BE2C (cell line): ENCODE measurements at regions not wholly inside any gene's neighbourhood (a gene's known extent, or its start where the extent isn't known, plus 50 kb on each side); places are given as distances from the start of the nearest gene placed in this dataset.

Source experiments
- DNase-seq: peaks from one replicate; pipeline ENCODE4 v3.0.0-alpha.2; 2020
- H3K27me3 ChIP-seq: fragments of 250-450 bp; sonication (Bioruptor Pico); 2 replicates; pipeline ENCODE4 v1.5.1; 2020; ENCODE audit warnings: mild to moderate bottlenecking
- H3K36me3 ChIP-seq: fragments of 250-450 bp; sonication (Bioruptor Pico); 2 replicates; pipeline ENCODE4 v1.5.1; 2020; ENCODE audit warnings: mild to moderate bottlenecking
- H3K4me1 ChIP-seq: fragments of 250-450 bp; sonication (Bioruptor Pico); 2 replicates; pipeline ENCODE4 v1.5.1; 2020
- H3K4me3 ChIP-seq: 2 replicates; pipeline ENCODE4 v1.5.1; 2011; ENCODE audit warnings: low read depth, low read length
- H3K9me3 ChIP-seq: fragments of 250-450 bp; sonication (Bioruptor Pico); 2 replicates; pipeline ENCODE4 v1.5.1; 2020
- TF ChIP-seq, protein P1 (sequence below): IDR thresholded peaks from 2 replicates; pipeline ENCODE4 v1.5.1; 2012; ENCODE audit warnings: mild to moderate bottlenecking, low read depth, low read length

GRCh38 chr18:73696698-73697097 is 450.9 kb downstream of the FBXO15 start:
- Histone ChIP-seq H3K9me3 (no peaks in the 10 kb centered on the region), H3K4me3 (no peak overlapping the region), H3K4me1 (no peaks in the 10 kb centered on the region), H3K36me3 (no peaks in the 10 kb centered on the region), H3K27me3 (no peaks in the 10 kb centered on the region)
- TF ChIP-seq, protein P1, sequence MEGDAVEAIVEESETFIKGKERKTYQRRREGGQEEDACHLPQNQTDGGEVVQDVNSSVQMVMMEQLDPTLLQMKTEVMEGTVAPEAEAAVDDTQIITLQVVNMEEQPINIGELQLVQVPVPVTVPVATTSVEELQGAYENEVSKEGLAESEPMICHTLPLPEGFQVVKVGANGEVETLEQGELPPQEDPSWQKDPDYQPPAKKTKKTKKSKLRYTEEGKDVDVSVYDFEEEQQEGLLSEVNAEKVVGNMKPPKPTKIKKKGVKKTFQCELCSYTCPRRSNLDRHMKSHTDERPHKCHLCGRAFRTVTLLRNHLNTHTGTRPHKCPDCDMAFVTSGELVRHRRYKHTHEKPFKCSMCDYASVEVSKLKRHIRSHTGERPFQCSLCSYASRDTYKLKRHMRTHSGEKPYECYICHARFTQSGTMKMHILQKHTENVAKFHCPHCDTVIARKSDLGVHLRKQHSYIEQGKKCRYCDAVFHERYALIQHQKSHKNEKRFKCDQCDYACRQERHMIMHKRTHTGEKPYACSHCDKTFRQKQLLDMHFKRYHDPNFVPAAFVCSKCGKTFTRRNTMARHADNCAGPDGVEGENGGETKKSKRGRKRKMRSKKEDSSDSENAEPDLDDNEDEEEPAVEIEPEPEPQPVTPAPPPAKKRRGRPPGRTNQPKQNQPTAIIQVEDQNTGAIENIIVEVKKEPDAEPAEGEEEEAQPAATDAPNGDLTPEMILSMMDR = no peak
- no peak for DNase-seq

DNA sequence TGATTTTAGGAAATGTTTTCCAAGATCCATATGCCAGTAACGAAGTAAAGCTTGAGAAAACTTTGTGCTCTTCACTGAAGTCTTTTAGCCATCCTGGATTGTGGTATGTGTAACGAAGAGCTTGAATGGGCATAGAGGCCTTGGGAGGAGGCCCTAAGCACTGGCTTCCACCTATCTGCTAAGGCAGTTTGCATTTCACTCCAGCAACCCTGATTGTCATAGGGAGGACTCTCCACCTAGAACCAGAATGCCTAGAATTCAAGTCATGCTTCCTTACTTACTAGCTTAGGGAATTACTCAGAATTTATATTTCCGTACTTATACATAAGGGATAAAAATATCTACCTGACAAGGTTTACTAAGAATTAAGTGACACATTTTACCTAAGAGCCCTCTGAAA is 451.5 kb downstream of the FBXO15 start:
- no peaks in the 10 kb centered on the region for H3K9me3 ChIP-seq
- no peak for DNase-seq
- no peaks in the 10 kb centered on the region for H3K4me1 ChIP-seq
- no peaks in the 10 kb centered on the region for H3K36me3 ChIP-seq
- TF ChIP-seq, protein P1 = no peak
- no peaks in the 10 kb centered on the region for H3K27me3 ChIP-seq
- H3K4me3 ChIP-seq = no peak overlapping the region

DNA sequence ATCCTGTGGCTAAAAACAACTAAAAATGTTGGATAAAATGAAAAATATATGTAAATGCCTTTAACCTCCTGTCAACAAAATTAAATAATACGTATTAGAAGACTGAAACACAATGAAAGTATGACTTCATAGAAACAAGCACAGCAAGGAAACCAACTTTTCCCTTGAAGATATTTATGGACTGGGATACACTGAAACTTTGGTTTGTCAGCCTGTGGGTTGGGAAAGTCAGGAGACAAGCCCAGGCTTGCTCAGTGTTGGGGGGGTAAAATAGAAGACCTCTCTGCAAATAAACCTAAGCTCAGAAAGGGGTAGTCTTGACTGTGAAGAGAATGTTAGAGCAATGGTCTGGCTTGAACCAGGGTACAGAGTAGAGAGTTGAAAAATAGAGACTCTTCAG is 454.5 kb downstream of the FBXO15 start:
- DNase-seq = no peak
- H3K4me1 ChIP-seq = no peaks in the 10 kb centered on the region
- no peak overlapping the region for H3K4me3 ChIP-seq
- no peaks in the 10 kb centered on the region for H3K27me3 ChIP-seq
- TF ChIP-seq, protein P1 = no peak
- H3K36me3 ChIP-seq = no peaks in the 10 kb centered on the region
- no peaks in the 10 kb centered on the region for H3K9me3 ChIP-seq

- Histone ChIP-seq H3K4me1 (no peaks in the 10 kb centered on the region), H3K4me3 (no peak overlapping the region), H3K9me3 (no peaks in the 10 kb centered on the region), H3K27me3 (no peaks in the 10 kb centered on the region), H3K36me3 (no peaks in the 10 kb centered on the region)
- DNase-seq = no peak
- TF ChIP-seq, protein P1 = no peak
These were observed 456.0 kb downstream of the FBXO15 start for GRCh38 chr18:73691624-73692023.

DNA sequence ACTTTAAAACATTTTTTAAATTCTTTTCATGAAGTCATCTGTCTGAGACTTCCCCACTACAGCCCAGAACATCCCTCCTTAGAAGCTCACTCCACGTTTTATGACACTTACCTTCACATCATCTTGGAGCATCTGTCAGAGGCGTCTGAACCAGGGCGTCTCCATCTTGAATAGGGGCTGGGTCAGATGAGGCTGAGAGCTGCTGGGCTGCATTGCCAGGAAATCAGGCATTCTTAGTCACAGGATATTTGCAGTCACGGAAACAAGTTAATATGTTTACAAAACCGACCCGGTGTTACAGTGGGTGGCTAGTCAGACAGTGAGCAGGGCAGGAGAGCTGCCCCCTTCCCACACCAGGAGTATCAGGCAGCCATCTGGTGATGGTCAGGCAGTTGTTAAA is 456.5 kb downstream of the FBXO15 start:
- TF ChIP-seq, protein P1 = no peak
- no peak overlapping the region for H3K4me3 ChIP-seq

GRCh38 chr18:73690222-73690621 is 457.4 kb downstream of the FBXO15 start:
- no peak for DNase-seq
- Histone ChIP-seq H3K27me3 (no peaks in the 10 kb centered on the region), H3K9me3 (no peaks in the 10 kb centered on the region), H3K4me3 (no peak overlapping the region), H3K4me1 (no peaks in the 10 kb centered on the region), H3K36me3 (no peaks in the 10 kb centered on the region)
- TF ChIP-seq, protein P1 = no peak

More for the DNA sequence above, 456.5 kb downstream of the FBXO15 start:
- DNase-seq = no peak
- H3K36me3 ChIP-seq = no peaks in the 10 kb centered on the region
- no peaks in the 10 kb centered on the region for H3K4me1 ChIP-seq
- no peaks in the 10 kb centered on the region for H3K9me3 ChIP-seq
- H3K27me3 ChIP-seq = no peaks in the 10 kb centered on the region
